Mucosa of descending colon (tissue), 3 donors: ENCODE measurements at regions not wholly inside any gene's neighbourhood (a gene's known extent, or its start where the extent isn't known, plus 50 kb on each side); places are given as distances from the start of the nearest gene placed in this dataset.

ENCODE experiments used
- ATAC-seq: fragments of 200-7000 bp; cut with Tn5 transposase; one replicate; pipeline ENCODE4 v1.9.1; 2020; ENCODE audit warnings: mild to moderate bottlenecking, moderate library complexity
- DNase-seq, 3 donors: peaks; one replicate each; pipeline ENCODE4 v3.0.0-alpha.2; 2020
- H3K36me3 ChIP-seq: fragments of 200-600 bp; one replicate; pipeline ENCODE4 v1.8.0; 2021; ENCODE audit warnings: low read depth, mild to moderate bottlenecking
- H3K4me1 ChIP-seq: fragments of 200-600 bp; one replicate; pipeline ENCODE4 v1.8.0; 2021; ENCODE audit warnings: low read depth, mild to moderate bottlenecking
- H3K4me3 ChIP-seq: fragments of 200-600 bp; one replicate; pipeline ENCODE4 v1.8.0; 2021; ENCODE audit warnings: mild to moderate bottlenecking
- H3K9me3 ChIP-seq: fragments of 200-600 bp; one replicate; pipeline ENCODE4 v1.8.0; 2021; ENCODE audit warnings: mild to moderate bottlenecking
- CTCF ChIP-seq: fragments of 200-600 bp; IDR thresholded peaks from one replicate; pipeline ENCODE4 v1.8.0; 2022; ENCODE audit warnings: antibody characterized with exemption, mild to moderate bottlenecking
- intact Hi-C, 2 donors: fragments of 100-400 bp; cut with DNase I in 1 of 2; cut with micrococcal nuclease in 1 of 2; formaldehyde crosslinking; loops; one replicate each; pipeline versions ENCODE4 v1.11.0 to v1.11.1; 2022; cut with DNase I, micrococcal nuclease
- donor health status: DM: no; HTN: no; CAD: no; lungs with moderate emphysema.
- donor health status: DM: no; HTN: no; CAD: no.
- donor health status: DM: no; HTN: yes; CAD: no.

- intact Hi-C loops, result loop anchor here in 1 of 2 donors (10.0 kb wide), 1 partner anchor 56 kb away; no protein-coding TSS in a partner anchor
- DNase-seq (no peak), ATAC-seq (peak; percentile 15)
- H3K9me3 ChIP-seq, result no peaks in the 10 kb centered on the region
- H3K36me3 ChIP-seq, result no peaks in the 10 kb centered on the region
- no peak for TF ChIP-seq CTCF
- no peaks in the 10 kb centered on the region for H3K4me1 ChIP-seq
- no peak overlapping the region for H3K4me3 ChIP-seq
Observed at GRCh38 chr6:148240461-148240840, 102.2 kb upstream of the SASH1 start.

GRCh38 chr6:148240861-148241477, 101.7 kb upstream of the SASH1 start:
- H3K4me3 ChIP-seq, result no peak overlapping the region
- H3K9me3 ChIP-seq, result no peaks in the 10 kb centered on the region
- no peak for TF ChIP-seq CTCF
- no peaks in the 10 kb centered on the region for H3K4me1 ChIP-seq
- ATAC-seq, result no peak
- DNase-seq, result no peak
- intact Hi-C loops, result loop anchor here in 1 of 2 donors (10.0 kb wide), 1 partner anchor 56 kb away; no protein-coding TSS in a partner anchor
- no peaks in the 10 kb centered on the region for H3K36me3 ChIP-seq

GRCh38 chr6:148242180-148242579, 100.5 kb upstream of the SASH1 start:
- DNase-seq, result no peak
- intact Hi-C loops, result loop anchor here in 1 of 2 donors (10.0 kb wide), 1 partner anchor 57 kb away; no protein-coding TSS in a partner anchor
- no peaks in the 10 kb centered on the region for H3K36me3 ChIP-seq
- no peak for TF ChIP-seq CTCF
- no peak overlapping the region for H3K4me3 ChIP-seq
- ATAC-seq, result no peak
- no peaks in the 10 kb centered on the region for H3K4me1 ChIP-seq
- no peaks in the 10 kb centered on the region for H3K9me3 ChIP-seq

GRCh38 chr6:148244217-148244935, 98.3 kb upstream of the SASH1 start:
- ATAC-seq, result no peak
- Histone ChIP-seq H3K9me3 (no peaks in the 10 kb centered on the region), H3K36me3 (no peaks in the 10 kb centered on the region), H3K4me1 (no peaks in the 10 kb centered on the region), H3K4me3 (no peak overlapping the region)
- intact Hi-C loops, result loop anchor here in 1 of 2 donors (10.0 kb wide), 1 partner anchor 60 kb away; no protein-coding TSS in a partner anchor
- no peak for DNase-seq
- TF ChIP-seq CTCF, result no peak

- intact Hi-C loops, result loop anchor here in 1 of 2 donors (10.0 kb wide), 1 partner anchor 63 kb away; no protein-coding TSS in a partner anchor
- no peak for ATAC-seq
- H3K4me1 ChIP-seq, result no peaks in the 10 kb centered on the region
Observed at GRCh38 chr6:148247386-148248063, 95.1 kb upstream of the SASH1 start.

More at GRCh38 chr6:148247386-148248063, 95.1 kb upstream of the SASH1 start:
- Histone ChIP-seq H3K36me3 (no peaks in the 10 kb centered on the region), H3K4me3 (no peak overlapping the region), H3K9me3 (no peaks in the 10 kb centered on the region)
- no peak for TF ChIP-seq CTCF
- DNase-seq, result no peak
